GM12891 (cell line): ENCODE measurements at regions not wholly inside any gene's neighbourhood (a gene's known extent, or its start where the extent isn't known, plus 50 kb on each side); places are given as distances from the start of the nearest gene placed in this dataset.

ENCODE experiments used
- PAX5 ChIP-seq: IDR thresholded peaks from 2 replicates; pipeline ENCODE4 v1.6.1; 2011; ENCODE audit warnings: low read length, moderate library complexity, mild to moderate bottlenecking; ENCODE audit not compliant: insufficient read depth, severe bottlenecking
- POLR2A ChIP-seq: IDR thresholded peaks from 2 replicates; pipeline ENCODE4 v1.6.1; 2011; ENCODE audit warnings: low read depth, low read length, control low read depth
- POLR2AphosphoS5 ChIP-seq: IDR thresholded peaks from 2 replicates; pipeline ENCODE4 v1.6.1; 2011; ENCODE audit warnings: low read depth, low read length, control low read depth
- POU2F2 ChIP-seq: IDR thresholded peaks from 2 replicates; pipeline ENCODE4 v1.6.1; 2011; ENCODE audit warnings: low read depth, mild to moderate bottlenecking, control low read depth, low read length, moderate library complexity
- SPI1 ChIP-seq: IDR thresholded peaks from 2 replicates; pipeline ENCODE4 v1.6.1; 2011; ENCODE audit warnings: low read depth, low read length, control low read depth
- TAF1 ChIP-seq: IDR thresholded peaks from 2 replicates; pipeline ENCODE4 v1.6.1; 2011; ENCODE audit warnings: low read depth, low read length, control low read depth

DNA sequence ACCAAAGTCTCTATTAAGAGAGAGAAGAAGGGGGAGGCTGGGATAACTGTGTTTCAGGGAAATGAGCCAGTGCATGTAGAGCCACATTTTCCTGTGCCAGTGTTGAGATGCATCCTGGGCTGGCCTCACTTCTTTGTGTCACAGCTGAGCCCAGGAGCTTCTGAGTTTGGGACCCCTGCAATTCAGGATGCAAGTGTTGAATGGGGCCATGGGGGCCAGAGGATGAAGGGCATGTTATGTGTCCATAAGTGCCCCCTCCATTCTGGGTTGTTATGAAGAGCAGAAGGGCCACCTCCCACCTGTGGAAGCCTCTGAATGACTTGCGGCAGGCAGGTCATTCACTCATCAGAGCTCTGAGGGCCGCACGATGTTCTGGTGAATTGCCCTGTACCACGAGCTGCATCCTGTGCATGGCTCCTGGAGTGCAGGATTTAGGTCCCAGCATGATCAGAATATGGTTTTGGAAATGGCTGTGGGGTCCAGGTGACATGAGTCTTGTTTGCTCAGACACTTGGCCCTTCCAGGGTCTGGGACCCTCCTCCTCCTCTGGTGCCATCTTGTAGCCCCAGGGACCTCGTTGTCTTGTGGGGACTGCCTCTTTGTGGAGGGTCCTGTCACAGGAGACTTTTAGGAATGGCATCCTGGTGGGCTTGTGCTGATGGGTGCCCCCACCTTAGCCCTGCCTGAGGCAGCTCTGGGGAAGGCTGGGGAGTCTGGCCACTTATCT, 115.4 kb upstream of the PITX1 start:
- TF ChIP-seq TAF1 (no peak), PAX5 (no peak), POLR2AphosphoS5 (no peak), POLR2A (no peak), SPI1 (no peak), POU2F2 (no peak)
